Testis (tissue), 2 donors: ENCODE measurements at regions not wholly inside any gene's neighbourhood (a gene's known extent, or its start where the extent isn't known, plus 50 kb on each side); places are given as distances from the start of the nearest gene placed in this dataset.

Source experiments
- DNase-seq: peaks from one replicate; pipeline ENCODE4 v3.0.0-alpha.2; 2019
- H3K27ac ChIP-seq, 2 donors: fragments of 200-600 bp; sonication (generic); one replicate each; pipeline ENCODE4 v1.5.1; 2019
- H3K27me3 ChIP-seq: fragments of 200-600 bp; sonication (generic); one replicate; pipeline ENCODE4 v1.5.1; 2019
- H3K36me3 ChIP-seq: fragments of 200-600 bp; sonication (generic); one replicate; pipeline ENCODE4 v1.5.1; 2017; ENCODE audit warnings: low read depth; ENCODE audit errors: missing control alignments
- H3K4me1 ChIP-seq: fragments of 200-600 bp; sonication (generic); one replicate; pipeline ENCODE4 v1.5.1; 2019
- H3K4me3 ChIP-seq, 2 donors: fragments of 200-600 bp; sonication (generic); one replicate each; pipeline ENCODE4 v1.5.1; 2017 to 2019
- H3K9me3 ChIP-seq: fragments of 200-600 bp; sonication (generic); one replicate; pipeline ENCODE4 v1.5.1; 2017
- POLR2A ChIP-seq: fragments of 450-650 bp; IDR thresholded peaks from one replicate; pipeline ENCODE4 v1.6.1; 2017; ENCODE audit warnings: antibody characterized with exemption, mild to moderate bottlenecking, moderate library complexity
- WGBS, 2 donors: methylation state at CpG; one replicate each; pipeline ENCODE4 v1.1.5; 2018; 5-methylcytosine and 5-hydroxymethylcytosine counted together
- intact Hi-C: fragments of 100-400 bp; cut with DNase I; formaldehyde crosslinking; loops from one replicate; pipeline ENCODE4 v1.15.1; 2023; ENCODE audit warnings: low total_unique reads
- TF ChIP-seq, protein P1 (sequence below), 3 experiments: fragments of 450-650 bp in 2 of 3; fragments of 200-600 bp in 1 of 3; sonication (generic) in 1 of 3; IDR thresholded peaks; one replicate each; pipeline ENCODE4 v1.5.1; 2016 to 2019; ENCODE audit warnings: antibody characterized with exemption in 3 of 3, mild to moderate bottlenecking in 2 of 3, moderate library complexity in 1 of 3

DNA sequence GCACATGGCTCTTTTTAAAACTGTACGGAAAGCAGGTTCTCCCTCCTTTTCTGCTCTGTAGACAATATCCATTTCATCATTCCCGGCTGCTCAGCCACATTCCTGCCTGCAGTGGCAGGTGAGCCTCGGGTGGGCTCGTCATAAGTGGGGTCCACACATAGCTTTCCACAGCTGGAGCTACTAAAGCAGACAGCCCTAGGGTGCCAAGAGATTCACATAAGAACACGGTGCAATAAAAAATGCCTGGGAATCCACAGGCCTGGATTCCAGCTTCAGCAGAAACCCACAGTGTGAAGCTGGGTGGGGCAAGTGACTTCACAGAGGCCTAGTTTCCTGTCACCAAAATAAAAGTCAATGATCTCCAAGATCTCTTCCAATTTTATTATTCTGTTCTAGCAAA lies 96.4 kb downstream of the MIS18A start:
- 80 to 83% methylated on average over 5 of the region's 5 CpGs for WGBS, 2 donors
- Histone ChIP-seq H3K27ac (no peak overlapping the region), H3K9me3 (no peaks in the 10 kb centered on the region), H3K27me3 (no peaks in the 10 kb centered on the region), H3K4me3 (no peak overlapping the region), H3K36me3 (no peaks in the 10 kb centered on the region), H3K4me1 (no peaks in the 10 kb centered on the region)
- DNase-seq = no peak
- TF ChIP-seq POLR2A = no peak
- TF ChIP-seq, protein P1, sequence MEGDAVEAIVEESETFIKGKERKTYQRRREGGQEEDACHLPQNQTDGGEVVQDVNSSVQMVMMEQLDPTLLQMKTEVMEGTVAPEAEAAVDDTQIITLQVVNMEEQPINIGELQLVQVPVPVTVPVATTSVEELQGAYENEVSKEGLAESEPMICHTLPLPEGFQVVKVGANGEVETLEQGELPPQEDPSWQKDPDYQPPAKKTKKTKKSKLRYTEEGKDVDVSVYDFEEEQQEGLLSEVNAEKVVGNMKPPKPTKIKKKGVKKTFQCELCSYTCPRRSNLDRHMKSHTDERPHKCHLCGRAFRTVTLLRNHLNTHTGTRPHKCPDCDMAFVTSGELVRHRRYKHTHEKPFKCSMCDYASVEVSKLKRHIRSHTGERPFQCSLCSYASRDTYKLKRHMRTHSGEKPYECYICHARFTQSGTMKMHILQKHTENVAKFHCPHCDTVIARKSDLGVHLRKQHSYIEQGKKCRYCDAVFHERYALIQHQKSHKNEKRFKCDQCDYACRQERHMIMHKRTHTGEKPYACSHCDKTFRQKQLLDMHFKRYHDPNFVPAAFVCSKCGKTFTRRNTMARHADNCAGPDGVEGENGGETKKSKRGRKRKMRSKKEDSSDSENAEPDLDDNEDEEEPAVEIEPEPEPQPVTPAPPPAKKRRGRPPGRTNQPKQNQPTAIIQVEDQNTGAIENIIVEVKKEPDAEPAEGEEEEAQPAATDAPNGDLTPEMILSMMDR (IDR thresholded peaks at IDR 0.05) = no peak
- intact Hi-C loops = no loop called here

- H3K27me3 ChIP-seq = no peaks in the 10 kb centered on the region
- no peak for DNase-seq
- no peak overlapping the region for H3K4me3 ChIP-seq
- H3K9me3 ChIP-seq = no peaks in the 10 kb centered on the region
- intact Hi-C loops = no loop called here
- H3K36me3 ChIP-seq = no peaks in the 10 kb centered on the region
- TF ChIP-seq, protein P1 (IDR thresholded peaks at IDR 0.05) = no peak
- TF ChIP-seq POLR2A = no peak
- H3K27ac ChIP-seq = no peak overlapping the region
- 61 to 89% methylated on average over 1 of the region's 1 CpG for WGBS, 2 donors
- no peaks in the 10 kb centered on the region for H3K4me1 ChIP-seq
These were observed 97.4 kb downstream of the MIS18A start for GRCh38 chr21:32181457-32181856.

GRCh38 chr21:32174819-32175218 lies 104.0 kb downstream of the MIS18A start:
- TF ChIP-seq POLR2A = no peak
- TF ChIP-seq, protein P1 (IDR thresholded peaks at IDR 0.05) = no peak
- intact Hi-C loops = no loop called here
- Histone ChIP-seq H3K27me3 (no peaks in the 10 kb centered on the region), H3K27ac (no peak overlapping the region), H3K4me1 (no peaks in the 10 kb centered on the region), H3K36me3 (no peaks in the 10 kb centered on the region), H3K4me3 (no peak overlapping the region), H3K9me3 (no peaks in the 10 kb centered on the region)
- DNase-seq = no peak

- DNase-seq = no peak
- no peaks in the 10 kb centered on the region for H3K27me3 ChIP-seq
- no peaks in the 10 kb centered on the region for H3K4me1 ChIP-seq
- intact Hi-C loops = no loop called here
- no peak overlapping the region for H3K27ac ChIP-seq
- WGBS, 2 donors = 50 to 61% methylated on average over 1 of the region's 1 CpG
- H3K4me3 ChIP-seq = no peak overlapping the region
- H3K9me3 ChIP-seq = no peaks in the 10 kb centered on the region
- no peak for TF ChIP-seq POLR2A
- TF ChIP-seq, protein P1 (IDR thresholded peaks at IDR 0.05) = no peak
- no peaks in the 10 kb centered on the region for H3K36me3 ChIP-seq
These were observed 105.6 kb downstream of the MIS18A start for GRCh38 chr21:32173121-32173724.

- no peaks in the 10 kb centered on the region for H3K27me3 ChIP-seq
- DNase-seq = no peak
- TF ChIP-seq, protein P1 (IDR thresholded peaks at IDR 0.05) = no peak
- no peak for TF ChIP-seq POLR2A
- no peaks in the 10 kb centered on the region for H3K4me1 ChIP-seq
- H3K27ac ChIP-seq = no peak overlapping the region
- intact Hi-C loops = no loop called here
- no peaks in the 10 kb centered on the region for H3K36me3 ChIP-seq
- no peaks in the 10 kb centered on the region for H3K9me3 ChIP-seq
- no peak overlapping the region for H3K4me3 ChIP-seq
- WGBS, 2 donors = 73 to 95% methylated on average over 2 of the region's 2 CpGs
These were observed 106.7 kb downstream of the MIS18A start for GRCh38 chr21:32172106-32172505.
